ENCODE measurements at regions not wholly inside any gene's neighbourhood (a gene's known extent, or its start where the extent isn't known, plus 50 kb on each side); places are given as distances from the start of the nearest gene placed in this dataset.

- H3K4me3 Mint-ChIP-seq: no peak overlapping the region
- H3K36me3 Mint-ChIP-seq (ENCODE audit: insufficient read depth): no peaks in the 10 kb centered on the region
- no peak for DNase-seq
- H3K27me3 Mint-ChIP-seq: peaks cover 6 to 51% of the 10 kb centered on the region in 2 donors
- ATAC-seq (replicated peaks): no peak
- H3K4me1 Mint-ChIP-seq (ENCODE audit: low read depth in 2 of 2): no peaks in the 10 kb centered on the region
- no peak overlapping the region for H3K27ac Mint-ChIP-seq
- H3K9me3 Mint-ChIP-seq: no peaks in the 10 kb centered on the region
Measured at GRCh38 chr14:56709201-56709600, 101.1 kb downstream of the OTX2 start.

- Mint-ChIP-seq H3K27me3 (peaks cover 6 to 51% of the 10 kb centered on the region in 2 donors), H3K27ac (no peak overlapping the region), H3K4me3 (no peak overlapping the region), H3K9me3 (no peaks in the 10 kb centered on the region), H3K36me3 (ENCODE audit: insufficient read depth) (no peaks in the 10 kb centered on the region), H3K4me1 (ENCODE audit: low read depth in 2 of 2) (no peaks in the 10 kb centered on the region)
- DNase-seq (no peak), ATAC-seq (replicated peaks) (no peak)
Measured at GRCh38 chr14:56708704-56709103, 101.6 kb downstream of the OTX2 start.

GRCh38 chr14:56703947-56704346 is 106.3 kb downstream of the OTX2 start:
- Mint-ChIP-seq H3K27ac (no peak overlapping the region), H3K9me3 (no peaks in the 10 kb centered on the region), H3K4me1 (ENCODE audit: low read depth in 2 of 2) (no peaks in the 10 kb centered on the region), H3K27me3 (peaks cover 12 to 34% of the 10 kb centered on the region in 2 donors), H3K36me3 (ENCODE audit: insufficient read depth) (no peaks in the 10 kb centered on the region), H3K4me3 (no peak overlapping the region)
- ATAC-seq (replicated peaks) (no peak), DNase-seq (no peak)

DNA sequence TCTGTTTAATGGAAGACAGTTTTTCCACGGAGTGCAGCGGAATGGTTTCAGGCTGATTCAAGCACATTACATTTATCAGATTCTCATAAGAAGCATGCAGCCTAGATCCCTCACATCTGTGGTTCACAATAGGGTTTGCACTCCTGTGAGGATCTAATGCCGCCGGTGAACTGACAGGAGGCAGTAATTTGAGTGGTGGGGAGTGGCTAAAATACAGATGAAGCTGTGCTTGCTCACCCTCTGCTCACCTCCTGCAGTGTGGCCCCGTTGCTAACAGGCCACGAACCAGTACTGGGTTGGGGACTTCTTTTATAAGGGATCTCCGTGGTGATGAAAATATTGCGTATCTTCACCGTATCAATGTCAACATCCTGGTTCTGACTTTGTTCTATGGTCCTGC is 107.8 kb downstream of the OTX2 start:
- ATAC-seq (replicated peaks) (no peak), DNase-seq (no peak)
- Mint-ChIP-seq H3K4me3 (no peak overlapping the region), H3K9me3 (no peaks in the 10 kb centered on the region), H3K4me1 (ENCODE audit: low read depth in 2 of 2) (no peaks in the 10 kb centered on the region), H3K27ac (no peak overlapping the region), H3K27me3 (peaks cover 6 to 34% of the 10 kb centered on the region in 2 donors), H3K36me3 (ENCODE audit: insufficient read depth) (no peaks in the 10 kb centered on the region)
